ENCODE measurements at regions not wholly inside any gene's neighbourhood (a gene's known extent, or its start where the extent isn't known, plus 50 kb on each side); places are given as distances from the start of the nearest gene placed in this dataset.

DNA sequence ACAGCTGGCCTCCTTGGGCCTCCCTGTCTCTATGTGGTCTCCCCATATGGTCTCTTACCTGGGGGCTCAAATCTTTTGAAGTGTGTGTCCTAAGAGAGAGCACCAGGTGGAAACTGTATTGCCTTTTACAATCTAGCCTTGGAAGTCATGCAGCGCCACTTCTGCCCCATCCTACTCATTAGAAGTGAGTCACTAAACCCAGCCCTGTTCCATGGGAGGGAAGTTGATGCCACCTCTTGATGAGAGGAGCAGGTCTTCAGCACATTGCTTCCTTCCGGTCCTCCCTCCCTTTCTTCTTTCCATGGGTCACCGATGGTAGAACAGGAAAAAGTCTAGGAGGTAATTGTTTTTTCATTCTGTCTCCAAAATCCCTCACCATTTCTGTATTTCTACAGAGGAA lies 156.3 kb downstream of the FOXA2 start:
- TF ChIP-seq POLR2A (IDR thresholded peaks at IDR 0.05), result no peak
- no peak for TF ChIP-seq CTCF (IDR thresholded peaks at IDR 0.05)

Measured in vagina (tissue), 2 donors.